H1 (cell line): ENCODE measurements at regions not wholly inside any gene's neighbourhood (a gene's known extent, or its start where the extent isn't known, plus 50 kb on each side); places are given as distances from the start of the nearest gene placed in this dataset.

Experiments used
- CTCF ChIA-PET: fragments of 300-600 bp; sonication (Branson Sonifier 250); formaldehyde crosslinking; loops from one replicate; lab custom pipeline; 2021; ENCODE audit not compliant: partially characterized antibody; lab: Charles Lee
- POLR2A ChIA-PET: fragments of 300-600 bp; sonication (Branson Sonifier 250); formaldehyde crosslinking; loops from one replicate; lab custom pipeline; 2021; ENCODE audit warnings: inconsistent platforms; ENCODE audit not compliant: partially characterized antibody; lab: Charles Lee
- DNase-seq, 2 experiments: peaks; one replicate each; pipeline versions ENCODE4 v3.0.0 to v3.0.0-alpha.2; 2010 to 2022; ENCODE audit warnings: low spot score in 2 of 2, low read depth in 1 of 2, mixed read lengths in 1 of 2
- FAIRE-seq: peaks from 2 replicates; lab custom pipeline; 2011; peaks lifted over from hg19 to GRCh38; lab: Jason Lieb, UNC
- H2AFZ ChIP-seq: 2 replicates; pipeline ENCODE4 v1.8.1; 2012; ENCODE audit warnings: low read length, inconsistent platforms
- H2AK5ac ChIP-seq: 2 replicates; pipeline ENCODE4 v1.6.1; 2013; ENCODE audit warnings: low read depth, low read length
- H2BK120ac ChIP-seq: replicated peaks from 2 replicates; pipeline ENCODE3; 2013; ENCODE audit warnings: low read depth, low read length, inconsistent platforms
- H2BK12ac ChIP-seq: 2 replicates; pipeline ENCODE4 v1.6.1; 2013; ENCODE audit warnings: low read depth, low read length
- H2BK15ac ChIP-seq: 2 replicates; pipeline ENCODE4 v1.6.1; 2013; ENCODE audit warnings: low read length
- H2BK20ac ChIP-seq: 2 replicates; pipeline ENCODE4 v1.6.1; 2013; ENCODE audit warnings: low read length
- H2BK5ac ChIP-seq: 2 replicates; pipeline ENCODE4 v1.6.1; 2013; ENCODE audit warnings: low read depth, low read length
- H3K14ac ChIP-seq: 2 replicates; pipeline ENCODE4 v1.6.1; 2013; ENCODE audit warnings: inconsistent platforms; ENCODE audit not compliant: insufficient read length
- H3K18ac ChIP-seq: 2 replicates; pipeline ENCODE4 v1.6.1; 2013; ENCODE audit warnings: low read length; ENCODE audit errors: extremely low read depth
- H3K23ac ChIP-seq: 2 replicates; pipeline ENCODE4 v1.6.1; 2013; ENCODE audit warnings: inconsistent platforms; ENCODE audit not compliant: insufficient read length
- H3K23me2 ChIP-seq: 2 replicates; pipeline ENCODE4 v1.6.1; 2013; ENCODE audit warnings: low read depth, low read length
- H3K27ac ChIP-seq: 2 replicates; pipeline ENCODE4 v1.6.1; 2011; ENCODE audit warnings: low read depth, low read length, inconsistent platforms
- H3K27me3 ChIP-seq, 4 experiments: replicated peaks in 1 of 4; 1 replicate in 1 of 4; 2 replicates in 3 of 4; pipeline versions ENCODE4 v1.6.1 to v1.8.1; 2011 to 2013; ENCODE audit warnings: low read length in 3 of 4, mild to moderate bottlenecking in 3 of 4, inconsistent platforms in 2 of 4, mixed read lengths in 2 of 4, moderate library complexity in 1 of 4; ENCODE audit not compliant: control insufficient read depth in 3 of 4, insufficient read depth in 3 of 4; ENCODE audit errors: extremely low read depth in 1 of 4
- H3K36me3 ChIP-seq, 4 experiments: 2 replicates each; pipeline versions ENCODE4 v1.6.1 to v1.8.1; 2011 to 2013; ENCODE audit warnings: mild to moderate bottlenecking in 4 of 4, low read length in 3 of 4, moderate library complexity in 2 of 4, control low read depth in 1 of 4, inconsistent platforms in 1 of 4; ENCODE audit not compliant: insufficient read depth in 4 of 4, control insufficient read depth in 2 of 4
- H3K4ac ChIP-seq: replicated peaks from 2 replicates; pipeline ENCODE3; 2013; ENCODE audit warnings: low read length, low read depth, mixed read lengths, inconsistent platforms; ENCODE audit not compliant: insufficient read length
- H3K4me1 ChIP-seq, 4 experiments: replicated peaks in 1 of 4; 1 replicate in 1 of 4; 2 replicates in 3 of 4; pipeline versions ENCODE4 v1.6.1 to v1.8.1; 2011 to 2013; ENCODE audit warnings: low read length in 3 of 4, inconsistent platforms in 2 of 4, mixed read lengths in 1 of 4; ENCODE audit not compliant: insufficient read depth in 4 of 4, control insufficient read depth in 3 of 4
- H3K4me2 ChIP-seq, 2 experiments: 2 replicates each; pipeline versions ENCODE4 v1.6.1 to v1.8.1; 2011 to 2013; ENCODE audit warnings: low read depth in 2 of 2, low read length in 2 of 2, control low read depth in 1 of 2, inconsistent platforms in 1 of 2, mild to moderate bottlenecking in 1 of 2; ENCODE audit not compliant: insufficient read depth in 1 of 2
- H3K4me3 ChIP-seq, 4 experiments: fragments of 200-600, 300-600 bp in 1 of 4; sonication (generic), shearing (Covaris generic), sonication (Bioruptor Twin) in 1 of 4; 2 replicates each; pipeline versions ENCODE4 v1.5.1 to v1.8.1; 2011 to 2016; ENCODE audit warnings: low read length in 4 of 4, low read depth in 3 of 4, control low read depth in 2 of 4, inconsistent platforms in 2 of 4, mild to moderate bottlenecking in 2 of 4, mixed read lengths in 1 of 4, moderate library complexity in 1 of 4; ENCODE audit not compliant: insufficient read depth in 2 of 4; ENCODE audit errors: extremely low read depth in 1 of 4
- H3K56ac ChIP-seq: replicated peaks from 2 replicates; pipeline ENCODE3; 2013; ENCODE audit warnings: low read depth, mild to moderate bottlenecking, mixed read lengths, low read length, inconsistent platforms; ENCODE audit not compliant: insufficient read length
- H3K79me1 ChIP-seq: 2 replicates; pipeline ENCODE4 v1.6.1; 2013; ENCODE audit warnings: low read depth, low read length, control low read depth
- H3K79me2 ChIP-seq, 2 experiments: 2 replicates each; pipeline versions ENCODE4 v1.6.1 to v1.8.1; 2012 to 2013; ENCODE audit warnings: low read length in 2 of 2, mild to moderate bottlenecking in 2 of 2, inconsistent platforms in 1 of 2; ENCODE audit not compliant: insufficient read depth in 2 of 2, control insufficient read depth in 1 of 2
- H3K9ac ChIP-seq, 4 experiments: replicated peaks in 1 of 4; 1 replicate in 1 of 4; 2 replicates in 3 of 4; pipeline versions ENCODE4 v1.6.1 to v1.8.1; 2011 to 2013; ENCODE audit warnings: low read depth in 3 of 4, low read length in 3 of 4, control low read depth in 2 of 4, mild to moderate bottlenecking in 2 of 4, moderate library complexity in 2 of 4, inconsistent platforms in 1 of 4; ENCODE audit errors: extremely low read depth in 1 of 4
- H3K9me3 ChIP-seq, 2 experiments: 2 replicates each; pipeline versions ENCODE4 v1.6.1 to v1.8.1; 2012 to 2013; ENCODE audit warnings: mild to moderate bottlenecking in 2 of 2, moderate library complexity in 2 of 2, control low read depth in 1 of 2, inconsistent platforms in 1 of 2, low read depth in 1 of 2, low read length in 1 of 2, mixed read lengths in 1 of 2; ENCODE audit not compliant: insufficient read depth in 2 of 2
- H4K20me1 ChIP-seq, 2 experiments: replicated peaks in 1 of 2; 2 replicates each; pipeline versions ENCODE3 to v1.8.1; 2011 to 2013; ENCODE audit warnings: inconsistent platforms in 2 of 2, low read length in 2 of 2, mild to moderate bottlenecking in 1 of 2; ENCODE audit not compliant: insufficient read depth in 2 of 2, control insufficient read depth in 1 of 2
- H4K5ac ChIP-seq: 2 replicates; pipeline ENCODE4 v1.6.1; 2013; ENCODE audit warnings: low read length, low read depth, mixed read lengths, inconsistent platforms; ENCODE audit not compliant: insufficient read length
- H4K8ac ChIP-seq: 2 replicates; pipeline ENCODE4 v1.8.0; 2013; ENCODE audit warnings: mild to moderate bottlenecking, moderate library complexity, low read length, inconsistent platforms; ENCODE audit not compliant: insufficient read depth; ENCODE audit errors: extremely low read depth
- H4K91ac ChIP-seq: replicated peaks from 2 replicates; pipeline ENCODE3; 2013; ENCODE audit warnings: low read length, mixed read lengths, inconsistent platforms; ENCODE audit not compliant: insufficient read length
- ATF3 ChIP-seq: IDR thresholded peaks from 2 replicates; pipeline ENCODE4 v1.6.1; 2011; ENCODE audit warnings: low read depth, mild to moderate bottlenecking, low read length; ENCODE audit not compliant: insufficient read depth
- CBX8 ChIP-seq: fragments of 300-800, 300-1000 bp; sonication (generic); IDR thresholded peaks from 2 replicates; pipeline ENCODE4 v1.7.1; 2016; ENCODE audit warnings: low read depth, low read length, borderline replicate concordance
- JUN ChIP-seq: IDR thresholded peaks from 2 replicates; pipeline ENCODE4 v1.6.1; 2011; ENCODE audit warnings: low read depth, mild to moderate bottlenecking, improper control_type of control experiment, low read length
- KDM5A ChIP-seq: fragments of 200-600 bp; IDR thresholded peaks from 2 replicates; pipeline ENCODE4 v1.7.1; 2012; ENCODE audit warnings: mild to moderate bottlenecking, low read length, inconsistent platforms, mixed read lengths
- MAX ChIP-seq: IDR thresholded peaks from 2 replicates; pipeline ENCODE4 v1.6.1; 2012; ENCODE audit warnings: inconsistent platforms
- POLR2AphosphoS5 ChIP-seq: IDR thresholded peaks from 2 replicates; pipeline ENCODE4 v1.6.1; 2011; ENCODE audit warnings: low read depth, low read length
- RAD21 ChIP-seq, 2 experiments: IDR thresholded peaks in 1 of 2; conservative IDR thresholded peaks in 1 of 2; 2 replicates each; pipeline ENCODE4 v1.6.1; 2011; ENCODE audit warnings: low read depth in 2 of 2, low read length in 2 of 2, improper control_type of control experiment in 1 of 2, inconsistent platforms in 1 of 2, mild to moderate bottlenecking in 1 of 2, moderate library complexity in 1 of 2
- RBBP5 ChIP-seq: IDR thresholded peaks from 2 replicates; pipeline ENCODE4 v1.7.1; 2012; ENCODE audit warnings: low read depth, mild to moderate bottlenecking, inconsistent platforms, low read length, moderate library complexity, borderline replicate concordance
- SIN3A ChIP-seq, 2 experiments: IDR thresholded peaks in 1 of 2; conservative IDR thresholded peaks in 1 of 2; 2 replicates each; pipeline ENCODE4 v1.6.1; 2011 to 2012; ENCODE audit warnings: low read length in 2 of 2, improper control_type of control experiment in 1 of 2, low read depth in 1 of 2, mild to moderate bottlenecking in 1 of 2
- TAF7 ChIP-seq: optimal IDR thresholded peaks from 2 replicates; pipeline ENCODE3; 2011; ENCODE audit warnings: low read depth, mild to moderate bottlenecking, inconsistent platforms, low read length, moderate library complexity, borderline replicate concordance
- TEAD4 ChIP-seq: IDR thresholded peaks from 2 replicates; pipeline ENCODE4 v1.6.1; 2012; ENCODE audit warnings: low read depth, low read length, inconsistent platforms, mixed read lengths
- WGBS, 2 experiments: shearing (Covaris generic) in 1 of 2; methylation state at CpG; one replicate each; pipeline versions ENCODE4 v1.1.6 to v1.1.7; 2013 to 2015; ENCODE audit warnings: low lambda C conversion rate in 2 of 2, mixed read lengths in 2 of 2, inconsistent platforms in 1 of 2, low coverage in 1 of 2, missing lambda C conversion rate in 1 of 2; ENCODE audit not compliant: insufficient replicate concordance in 2 of 2, insufficient coverage in 1 of 2, insufficient read length in 1 of 2; ENCODE audit errors: extremely low coverage in 1 of 2, missing lambda C conversion rate in 1 of 2; 5-methylcytosine and 5-hydroxymethylcytosine counted together

GRCh38 chr9:115395511-115396021 lies 277.6 kb upstream of the TNC start:
- no peak overlapping the region for H2BK20ac ChIP-seq
- H2AFZ ChIP-seq = no peak overlapping the region
- POLR2A ChIA-PET = interaction anchor here (1.5 kb wide), 1 partner anchor 90 kb away, joined by 4 read pairs; no protein-coding TSS in a partner anchor
- peaks cover 0 to 8% (median 5%) of the 10 kb centered on the region in 4 experiments; a peak in 3 of 7 replicates for H3K4me1 ChIP-seq
- H3K27me3 ChIP-seq = no peaks in the 10 kb centered on the region
- DNase-seq = no peak
- no peak overlapping the region for H3K4me2 ChIP-seq
- H2BK15ac ChIP-seq = no peak overlapping the region
- no peaks in the 10 kb centered on the region for H3K79me2 ChIP-seq
- no peak overlapping the region for H3K56ac ChIP-seq
- no peak overlapping the region for H3K23ac ChIP-seq
- no peaks in the 10 kb centered on the region for H3K36me3 ChIP-seq
- no peak overlapping the region for H4K91ac ChIP-seq
- H3K23me2 ChIP-seq = no peaks in the 10 kb centered on the region
- H3K27ac ChIP-seq = no peak overlapping the region
- no peak overlapping the region for H3K4me3 ChIP-seq
- H2BK12ac ChIP-seq = no peak overlapping the region
- H3K4ac ChIP-seq = no peak overlapping the region
- H4K8ac ChIP-seq = no peak overlapping the region
- H2AK5ac ChIP-seq = no peak overlapping the region
- no peak overlapping the region for H2BK120ac ChIP-seq
- H3K18ac ChIP-seq = no peak overlapping the region
- H4K5ac ChIP-seq = no peak overlapping the region
- H3K9me3 ChIP-seq = no peaks in the 10 kb centered on the region
- H2BK5ac ChIP-seq = no peak overlapping the region
- TF ChIP-seq MAX (no peak), KDM5A (no peak), TAF7 (no peak), SIN3A (conservative IDR thresholded peaks at IDR 0.05 in 1 of 2, IDR thresholded peaks at IDR 0.05 in 1 of 2; ENCODE audit: low read depth in 1 of 2, low read length in 2 of 2) (no peak), CBX8 (no peak), POLR2AphosphoS5 (no peak), RAD21 (IDR thresholded peaks at IDR 0.05 in 1 of 2, conservative IDR thresholded peaks at IDR 0.05 in 1 of 2; ENCODE audit: low read depth in 2 of 2, low read length in 2 of 2) (no peak), RBBP5 (no peak), TEAD4 (no peak), ATF3 (no peak), JUN (no peak)
- TF ChIP-seq, all 59 proteins: peak for 0
- no peak for FAIRE-seq
- Histone ChIP-seq H3K14ac (no peak overlapping the region), H3K79me1 (no peaks in the 10 kb centered on the region), H4K20me1 (no peaks in the 10 kb centered on the region), H3K9ac (no peak overlapping the region)
- WGBS, 2 experiments = 92% methylated on average over 1 of the region's 1 CpG; no CpG with 5 or more reads in 1 of the 2 experiments
- CTCF ChIA-PET = interaction anchor here (1.3 kb wide), 1 partner anchor 129 kb away, joined by 3 read pairs; no protein-coding TSS in a partner anchor
